HL-60/S4 treated with retinoic acid at 250 ng/mL for 4 days and 3 days (cell line): ENCODE measurements at regions not wholly inside any gene's neighbourhood (a gene's known extent, or its start where the extent isn't known, plus 50 kb on each side); places are given as distances from the start of the nearest gene placed in this dataset.

ENCODE experiments used
- in situ Hi-C: fragments of 300-500 bp; cut with MboI; formaldehyde crosslinking; loops from 2 replicates; pipeline ENCODE4 v1.7.0; 2022; ENCODE audit warnings: low sequenced_read_pairs

DNA sequence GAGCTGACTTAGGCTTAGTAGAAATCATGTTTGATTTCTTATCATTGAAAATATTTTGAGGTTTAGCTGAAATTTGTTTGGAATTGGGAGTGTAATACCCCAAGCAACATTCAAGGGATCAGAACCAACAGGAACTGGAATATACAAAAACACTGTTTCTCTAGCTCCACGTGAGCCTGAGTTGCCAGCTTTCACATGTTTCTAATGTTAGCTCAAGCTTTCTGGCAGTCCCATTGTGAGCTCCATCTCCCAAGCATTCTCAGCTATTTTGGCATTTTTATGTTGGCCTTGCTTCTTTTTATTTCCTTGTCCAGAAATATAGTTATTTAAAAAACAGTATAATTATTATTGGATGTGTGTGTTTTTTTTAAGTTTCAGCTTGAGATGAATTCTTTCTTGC is 427.1 kb upstream of the DPH6 start:
- in situ Hi-C loops: no loop called here

DNA sequence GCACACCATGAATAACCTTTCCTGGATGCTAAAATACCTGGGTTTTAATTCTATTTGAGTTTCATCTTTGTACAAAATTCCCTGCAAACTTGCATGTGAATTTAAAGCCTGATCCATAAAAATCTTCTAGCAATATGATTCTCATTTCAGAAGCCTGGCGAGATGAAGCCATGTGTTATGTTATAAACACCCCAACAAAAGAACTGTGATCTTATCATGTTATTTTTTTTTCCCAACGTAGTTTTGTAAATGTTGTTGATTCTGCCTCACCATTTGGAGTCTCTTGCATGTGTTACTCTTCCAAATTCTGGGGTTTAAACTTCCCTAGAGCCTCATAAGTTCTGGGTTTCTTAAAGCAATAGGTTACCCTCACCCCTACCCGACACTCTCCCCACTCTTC is 428.1 kb upstream of the DPH6 start:
- in situ Hi-C loops: no loop called here

DNA sequence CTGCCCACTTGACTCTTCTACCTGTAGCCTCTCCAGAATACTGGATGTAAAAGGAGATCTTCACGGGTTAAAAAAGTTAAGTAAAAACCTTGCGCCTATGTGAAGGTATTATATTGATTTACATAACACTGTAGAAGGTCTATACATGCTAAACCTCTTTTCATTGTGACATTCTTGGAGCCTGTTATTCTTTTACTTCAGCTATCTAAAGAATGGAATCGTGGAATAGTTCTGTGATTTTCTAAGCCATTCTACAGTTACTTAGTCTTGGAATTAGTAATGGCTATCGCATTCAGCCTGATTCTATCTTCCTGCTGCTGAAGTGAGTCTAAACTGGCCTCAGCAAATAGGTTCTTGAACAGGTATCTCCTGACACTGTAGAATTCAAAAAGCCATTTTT is 430.0 kb upstream of the DPH6 start:
- in situ Hi-C loops: no loop called here

DNA sequence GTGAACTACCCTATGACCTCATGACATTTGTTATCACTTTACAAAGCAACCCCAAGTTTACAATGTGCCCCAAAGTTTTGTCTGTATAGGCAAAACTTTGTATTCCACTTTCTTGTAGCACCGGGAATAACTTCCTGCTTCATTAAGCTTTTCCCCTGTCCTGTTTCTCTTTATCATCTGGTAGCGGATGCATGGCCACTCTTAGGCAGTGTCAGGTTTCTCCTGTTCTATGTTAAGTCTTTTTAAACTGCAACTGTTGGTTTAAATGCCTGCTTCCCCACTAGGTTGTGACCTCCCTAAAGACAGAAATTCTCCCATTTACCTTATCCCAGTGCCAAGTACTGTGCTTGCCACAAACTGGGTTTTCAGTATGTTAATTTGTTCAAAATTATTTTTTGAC is 433.6 kb upstream of the DPH6 start:
- in situ Hi-C loops: no loop called here

DNA sequence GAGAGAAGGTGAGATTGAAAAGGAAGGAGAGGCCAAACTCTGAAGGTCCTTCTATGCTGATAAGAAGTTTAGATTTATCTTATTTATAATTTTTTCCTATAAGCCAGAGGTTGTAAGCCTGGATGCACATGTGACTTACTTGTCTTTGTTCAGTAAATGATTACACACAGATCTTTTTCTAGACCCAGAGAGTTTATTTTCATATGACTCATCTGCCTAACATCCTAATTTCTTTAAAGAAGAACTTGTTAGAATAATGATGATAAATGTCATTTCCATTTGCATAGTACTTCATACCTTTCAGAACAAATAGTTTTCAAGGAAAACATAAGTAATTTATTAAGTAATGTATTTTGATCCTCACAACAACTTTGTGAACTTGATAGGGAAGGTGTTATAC is 434.8 kb upstream of the DPH6 start:
- in situ Hi-C loops: no loop called here

DNA sequence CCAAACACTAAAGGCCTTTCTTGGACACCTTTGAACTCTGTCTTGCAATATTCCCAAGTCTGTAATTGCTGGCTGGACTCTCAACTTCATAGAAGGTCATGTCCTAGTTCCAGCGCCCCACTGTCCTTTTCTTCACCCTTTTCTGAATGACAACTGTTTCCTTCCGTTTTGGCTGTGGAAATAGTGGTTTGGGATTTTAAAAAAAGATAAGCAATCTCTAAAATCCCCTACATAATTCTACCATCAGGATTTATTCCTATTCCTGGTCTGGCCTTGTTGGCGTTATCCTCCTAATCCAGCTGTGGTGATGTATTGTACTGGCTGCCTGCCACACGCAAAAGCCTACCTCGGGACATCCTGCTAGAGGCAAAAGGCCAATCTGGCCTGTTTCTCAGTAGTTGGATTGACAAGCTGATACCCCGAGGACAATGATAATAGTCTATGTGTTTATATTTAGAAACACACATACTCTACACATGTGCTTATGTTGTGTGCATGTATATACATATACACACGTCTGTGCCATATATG is 440.3 kb upstream of the DPH6 start:
- in situ Hi-C loops: no loop called here

DNA sequence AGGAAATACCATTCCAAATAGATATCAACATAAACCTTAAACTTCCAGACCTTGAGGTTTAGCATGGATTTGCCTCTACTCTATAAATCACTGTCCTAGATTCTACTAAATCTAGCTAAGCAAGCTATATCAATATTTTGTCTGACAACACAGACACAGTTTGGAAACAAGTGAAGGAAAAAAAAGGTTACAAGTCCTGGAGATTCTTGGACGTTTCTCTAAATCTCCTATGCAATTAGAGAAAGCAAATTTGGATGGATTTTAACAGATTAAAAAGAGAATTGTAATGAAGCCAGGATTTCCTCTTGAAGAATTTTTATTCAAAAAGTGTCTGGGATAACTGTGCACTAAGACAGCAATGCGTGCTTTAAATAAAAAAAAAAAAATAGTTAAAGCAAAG is 441.1 kb upstream of the DPH6 start:
- in situ Hi-C loops: no loop called here

DNA sequence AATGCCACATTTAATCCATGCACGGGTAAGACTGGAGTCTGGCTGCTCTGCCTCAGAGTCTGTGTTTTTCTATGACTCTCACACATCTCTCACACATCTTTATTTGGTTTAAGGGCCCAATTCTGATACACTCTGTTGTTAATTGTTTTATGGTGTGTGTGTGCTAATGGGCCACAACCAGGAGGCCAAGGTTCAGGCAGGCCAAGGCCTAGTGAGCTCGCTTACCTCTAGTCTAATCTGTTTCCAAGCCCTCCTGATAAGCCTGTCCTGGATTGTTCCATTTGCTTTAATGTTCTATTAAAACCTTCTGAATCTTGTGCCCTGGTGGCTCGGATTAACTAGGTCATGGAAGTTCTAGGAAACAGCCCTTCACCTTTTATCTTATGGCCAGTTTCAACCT is 445.4 kb upstream of the DPH6 start:
- in situ Hi-C loops: no loop called here

DNA sequence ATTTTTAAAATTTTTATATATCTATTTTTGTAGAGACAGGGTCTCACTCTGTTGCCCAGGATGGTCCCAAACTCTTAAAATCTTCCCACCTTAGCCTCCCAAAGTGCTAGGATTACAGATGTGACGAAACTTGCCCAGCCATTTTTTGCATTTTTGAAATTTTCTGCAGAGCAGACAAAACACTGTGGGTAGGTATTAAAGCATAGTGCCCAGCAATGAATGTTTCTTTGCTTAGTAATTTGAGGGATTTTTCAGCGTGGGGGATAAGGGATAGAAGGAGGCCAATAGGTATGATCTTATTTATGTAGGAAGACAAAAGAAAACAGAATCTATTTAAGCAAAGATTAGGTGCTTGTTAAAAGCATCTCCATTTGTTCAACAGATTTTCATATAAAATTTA is 446.8 kb upstream of the DPH6 start:
- in situ Hi-C loops: no loop called here

DNA sequence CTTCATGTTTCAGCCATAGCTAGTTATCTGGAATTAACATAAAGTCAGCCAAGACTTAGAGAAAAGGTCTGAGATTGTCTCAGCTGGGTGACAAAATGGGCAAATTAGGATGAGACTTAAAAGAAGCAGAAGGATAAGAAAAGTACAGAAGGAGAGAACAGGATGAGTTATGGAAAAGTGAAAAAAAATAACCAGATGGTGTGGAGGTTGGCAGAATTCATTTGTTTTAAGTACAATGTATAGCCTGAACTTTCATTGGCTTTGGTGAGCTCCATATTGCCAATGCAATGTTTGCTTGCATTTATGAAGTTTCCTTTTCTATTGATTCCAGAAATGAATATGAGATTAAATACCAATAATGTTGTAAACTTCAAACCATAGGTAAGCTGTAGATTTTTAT is 447.2 kb upstream of the DPH6 start:
- in situ Hi-C loops: no loop called here

DNA sequence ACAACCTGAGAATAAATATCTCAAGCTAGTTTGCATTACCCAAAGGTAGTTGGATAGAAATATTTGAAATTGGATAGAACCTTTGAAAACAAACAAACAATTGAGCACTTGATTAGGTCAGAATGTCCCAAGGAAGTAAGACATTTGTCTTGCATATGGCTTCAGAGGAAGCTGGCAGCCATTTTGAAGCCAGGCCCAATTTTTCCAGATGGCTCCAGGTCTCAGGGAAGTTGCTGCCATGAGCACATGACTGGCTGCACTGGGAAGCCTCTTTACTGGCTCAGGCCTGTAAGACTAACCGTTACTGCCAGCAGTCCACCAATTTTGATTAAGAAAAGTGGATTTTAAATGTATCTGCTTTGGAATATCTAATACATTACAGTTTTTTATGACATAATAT is 448.9 kb upstream of the DPH6 start:
- in situ Hi-C loops: no loop called here

DNA sequence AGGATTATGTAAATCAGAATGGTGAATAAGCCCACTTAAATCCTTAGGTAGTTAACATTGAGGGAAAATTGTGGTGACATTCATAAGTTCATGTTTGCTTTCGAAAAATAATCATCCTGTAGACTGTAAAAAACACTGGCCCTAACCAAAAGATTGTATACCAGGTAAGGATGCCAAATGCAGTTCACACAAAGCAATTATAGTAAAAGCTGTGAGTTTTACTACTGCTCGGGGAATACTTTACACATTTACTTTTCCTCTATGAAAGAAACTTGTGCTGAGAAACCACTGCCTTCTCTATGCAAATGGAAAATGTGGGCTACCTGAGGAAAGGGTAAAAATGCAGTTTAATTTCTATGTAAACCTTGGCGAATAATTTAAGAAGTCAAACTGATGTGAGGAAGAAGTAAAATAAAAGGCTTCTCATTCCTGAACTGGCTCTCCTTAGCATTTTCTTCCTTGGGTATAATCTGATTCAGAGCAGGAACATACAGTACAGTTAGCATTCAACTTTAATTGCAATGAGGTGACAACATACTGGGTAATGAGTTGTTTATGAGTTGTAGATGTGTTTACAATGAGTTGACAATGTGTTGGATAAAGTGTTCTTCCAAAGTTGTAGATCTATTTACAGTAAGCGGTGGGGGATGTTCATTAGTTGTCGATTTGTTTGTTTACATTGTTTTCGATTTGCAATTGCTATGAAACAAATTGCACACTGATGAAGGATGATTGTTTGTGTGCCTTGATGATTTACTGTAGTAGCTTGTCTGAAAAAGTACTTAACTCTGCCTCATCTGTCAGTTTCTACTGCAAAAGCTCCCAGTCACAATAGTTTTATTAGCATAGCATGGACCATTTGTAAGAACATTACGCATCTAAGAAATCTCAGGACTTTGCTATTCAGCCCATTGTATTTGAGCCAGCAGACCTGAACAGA is 453.0 kb upstream of the DPH6 start:
- in situ Hi-C loops: no loop called here

DNA sequence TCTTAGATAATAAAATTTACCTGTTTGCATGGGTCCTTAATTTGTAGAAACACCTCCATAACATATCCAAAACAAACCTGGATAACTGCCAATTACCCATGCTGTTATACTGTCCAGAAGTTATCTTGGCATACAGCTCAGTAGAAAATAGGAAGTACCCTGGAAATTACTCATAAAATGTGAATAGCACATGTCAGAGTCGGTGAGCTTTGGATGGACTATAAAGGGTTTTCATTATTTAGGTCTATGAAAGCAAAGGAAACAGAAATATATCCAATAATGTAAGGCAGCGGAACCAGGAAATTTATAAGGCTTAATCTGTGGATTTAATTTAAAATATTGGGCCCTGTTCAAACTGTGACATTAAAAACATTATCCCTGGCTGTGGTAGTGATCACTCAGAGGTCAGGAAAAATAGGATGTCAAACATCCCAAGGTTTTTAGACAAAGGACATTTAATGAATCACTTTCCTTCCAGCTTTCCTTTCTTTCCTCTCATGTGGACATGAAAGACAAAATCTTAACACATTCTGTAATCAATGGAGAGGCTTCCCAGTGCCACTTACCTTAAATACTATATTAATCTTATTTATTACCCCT is 459.0 kb upstream of the DPH6 start:
- in situ Hi-C loops: no loop called here

DNA sequence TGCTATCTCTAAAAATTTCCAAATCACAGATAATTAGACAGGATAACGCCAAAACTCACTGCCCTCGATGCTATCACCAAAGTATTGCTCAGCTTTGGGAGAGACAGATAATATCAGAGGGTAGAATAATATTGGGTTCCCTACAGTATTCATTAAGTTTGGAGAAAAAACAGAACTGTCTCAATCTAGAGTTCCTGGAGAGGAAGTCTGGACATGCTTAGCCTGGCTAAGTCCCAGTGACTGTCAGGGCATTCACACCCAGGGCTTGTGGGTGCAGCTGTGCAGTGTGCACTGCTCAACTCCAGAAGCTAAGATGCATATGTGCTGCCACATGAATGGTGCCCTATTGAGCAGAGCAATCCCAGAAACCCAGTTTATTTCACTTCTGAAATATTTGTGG is 459.6 kb upstream of the DPH6 start:
- in situ Hi-C loops: no loop called here

DNA sequence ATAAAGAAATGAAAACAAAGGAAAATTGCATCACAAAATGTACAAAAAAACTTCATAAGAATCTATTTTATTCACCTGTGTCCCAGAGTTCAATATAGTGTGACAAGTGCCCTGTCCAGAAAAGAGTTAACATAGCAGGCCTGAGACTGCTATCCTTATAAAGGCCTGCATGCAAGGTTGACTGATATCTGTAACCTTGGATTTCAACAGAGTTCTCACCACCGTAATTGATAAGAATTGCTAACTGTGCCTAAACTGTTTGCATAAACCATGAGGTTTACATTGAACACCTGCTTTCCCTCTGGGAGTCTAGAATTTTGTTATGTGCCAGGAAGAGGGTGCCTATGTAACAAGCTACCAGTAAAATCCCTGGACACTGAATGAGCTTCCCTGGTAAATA is 461.7 kb upstream of the DPH6 start:
- in situ Hi-C loops: no loop called here

DNA sequence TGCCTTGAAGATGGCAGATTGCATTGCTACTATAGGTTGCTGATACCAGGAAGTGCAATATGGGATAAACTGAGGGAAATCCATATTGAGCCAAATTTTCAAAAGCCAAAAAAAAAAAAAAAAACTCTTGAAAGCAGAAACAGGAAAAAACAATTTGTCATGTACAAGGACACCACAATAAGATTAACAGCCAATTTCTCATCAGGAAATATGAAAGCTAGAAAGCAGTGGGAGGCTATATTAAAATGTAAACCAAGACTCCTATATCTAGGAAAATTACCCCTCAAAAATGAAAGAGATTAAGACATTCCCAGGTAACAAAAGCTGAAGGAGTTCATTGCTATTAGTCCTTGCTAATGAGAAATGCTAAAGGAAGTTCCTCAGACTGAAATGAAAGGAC is 462.8 kb upstream of the DPH6 start:
- in situ Hi-C loops: no loop called here

DNA sequence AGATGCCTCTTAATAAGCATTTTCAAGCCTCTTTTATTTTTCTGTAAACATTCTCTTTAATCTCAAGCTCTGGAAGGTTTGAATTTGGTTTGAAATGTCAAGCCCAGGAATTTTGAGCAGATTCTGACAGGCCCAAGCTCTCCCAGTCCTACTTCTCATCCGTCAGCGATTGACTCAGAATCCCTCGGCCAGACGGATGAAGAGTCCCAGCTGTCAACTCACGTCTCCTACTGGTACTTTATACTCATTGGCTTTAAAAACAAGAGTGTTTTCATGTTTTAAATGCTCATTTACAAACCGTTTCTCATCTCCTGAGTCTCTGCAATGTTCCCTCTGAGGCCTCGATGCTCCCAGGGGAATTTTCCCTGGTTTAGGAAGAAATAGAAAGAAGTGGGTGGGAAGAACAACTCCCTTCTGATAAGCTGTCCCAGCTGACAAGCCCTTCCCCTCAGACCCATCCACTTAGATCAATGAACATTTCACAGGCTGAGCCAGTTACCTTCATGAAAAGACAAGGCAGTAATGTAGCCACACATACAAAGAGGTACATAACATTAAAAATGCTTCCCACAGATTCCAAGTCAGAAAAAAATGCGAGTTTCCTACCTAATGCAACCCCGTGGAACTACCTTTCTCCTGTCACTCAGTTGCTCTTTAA is 478.2 kb upstream of the DPH6 start:
- in situ Hi-C loops: no loop called here

DNA sequence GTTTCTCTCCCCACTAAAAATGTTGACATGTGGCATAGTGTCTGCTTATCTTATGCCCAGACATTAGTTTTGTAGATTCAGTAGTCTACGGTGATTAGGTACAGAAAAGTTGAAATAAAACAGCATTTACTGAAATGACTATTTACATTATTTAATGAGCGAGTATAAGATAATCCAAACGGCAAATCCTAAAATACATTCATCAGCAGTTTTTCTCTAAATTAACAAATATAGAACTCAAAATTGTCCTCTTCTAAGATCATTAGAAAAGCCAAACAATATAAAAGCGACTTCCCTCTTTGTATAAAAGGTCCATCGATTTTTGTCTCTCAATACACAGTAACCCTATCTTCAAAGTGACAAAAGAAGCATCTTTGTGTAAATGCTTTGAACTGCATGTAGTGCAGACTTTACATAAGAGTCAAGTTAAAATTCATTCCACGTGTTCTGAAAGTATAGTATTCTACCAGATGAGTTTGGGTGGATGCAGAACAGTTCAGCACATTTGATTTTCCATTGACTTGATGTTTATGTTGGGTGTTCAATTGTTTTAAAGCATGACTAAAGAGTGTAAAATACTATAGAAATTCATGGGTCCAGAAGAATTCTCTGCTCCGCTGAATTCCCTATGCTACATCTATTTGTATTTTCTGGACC is 480.8 kb upstream of the DPH6 start:
- in situ Hi-C loops: loop anchor here (25.0 kb wide), 1 partner anchor 89 kb away; no protein-coding TSS in a partner anchor

DNA sequence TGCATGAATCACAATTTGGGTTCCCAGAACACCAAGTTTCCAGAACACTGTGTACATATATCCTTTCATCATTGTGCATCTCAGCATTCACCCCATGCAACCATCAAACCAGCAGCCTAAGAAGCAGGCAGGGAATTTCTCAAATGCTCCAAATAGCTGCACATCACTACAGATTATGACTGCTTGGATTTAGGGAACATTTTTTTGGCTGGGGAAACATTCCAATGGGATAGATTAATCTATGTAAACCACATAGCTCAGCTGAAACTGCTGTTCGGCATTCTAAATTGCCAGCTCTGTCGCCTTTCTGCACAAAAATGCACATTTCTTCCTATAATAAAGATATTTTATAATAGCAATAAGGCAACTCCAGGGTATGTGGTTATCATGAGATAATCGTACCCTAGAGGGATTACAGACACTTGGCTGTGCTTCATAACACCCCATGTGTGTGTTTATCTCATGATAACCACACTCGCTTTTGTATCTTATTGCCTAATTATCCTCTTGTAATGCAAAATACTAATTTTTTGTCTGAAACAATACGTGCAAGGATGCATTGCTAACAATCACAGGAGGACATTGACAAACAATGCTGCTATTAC is 483.7 kb upstream of the DPH6 start:
- in situ Hi-C loops: loop anchor here (25.0 kb wide), 1 partner anchor 92 kb away; no protein-coding TSS in a partner anchor

DNA sequence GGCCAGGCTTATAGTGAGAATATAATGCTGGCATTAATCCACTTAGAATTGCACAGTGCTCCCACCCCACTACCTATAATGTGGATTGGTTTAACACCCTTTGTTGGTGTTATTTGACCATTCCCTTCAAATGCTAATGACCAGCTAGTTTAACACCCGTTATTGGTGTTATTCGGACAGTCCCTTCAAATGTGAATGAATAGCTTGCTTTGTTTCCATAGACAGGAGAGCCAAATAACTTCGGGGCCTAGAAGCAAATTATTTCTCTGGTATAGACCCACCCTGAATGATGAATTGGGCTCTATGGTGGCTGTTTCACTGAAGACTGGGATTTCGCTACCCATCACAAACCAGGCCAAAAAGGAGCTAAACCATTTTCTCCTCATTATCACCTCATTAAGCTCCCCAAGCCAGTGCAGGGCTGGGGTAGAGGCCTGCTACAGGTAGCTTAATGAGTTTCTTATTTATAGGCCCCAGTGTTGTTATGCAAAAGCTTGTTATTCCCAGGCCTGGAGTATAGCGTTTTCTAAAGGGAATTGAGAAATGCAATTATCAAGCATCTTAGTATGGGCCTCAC is 494.1 kb upstream of the DPH6 start:
- in situ Hi-C loops: loop anchor here (25.0 kb wide), 1 partner anchor 103 kb away; no protein-coding TSS in a partner anchor
